ENCODE measurements at regions not wholly inside any gene's neighbourhood (a gene's known extent, or its start where the extent isn't known, plus 50 kb on each side); places are given as distances from the start of the nearest gene placed in this dataset.

DNA sequence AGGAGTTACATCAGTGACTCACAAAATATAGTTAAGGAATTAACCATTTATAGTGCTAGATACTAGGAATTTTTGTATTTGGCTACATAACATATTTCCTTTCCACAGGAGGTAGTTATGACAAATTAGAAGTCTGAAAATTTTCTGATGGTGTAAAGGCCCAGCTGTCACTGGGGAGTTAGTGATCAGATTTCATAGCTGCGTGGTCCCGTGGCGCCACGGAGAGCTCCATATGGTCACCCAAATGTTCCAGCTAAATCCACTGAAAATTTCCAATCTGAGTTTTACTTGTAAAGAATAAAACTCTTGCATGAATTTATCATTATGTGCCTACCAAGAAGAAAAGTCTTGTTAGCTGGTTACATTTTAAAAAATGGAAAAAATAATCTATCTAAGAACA lies 368.9 kb upstream of the PLSCR5 start:
- Histone ChIP-seq H2AFZ (ENCODE audit: insufficient read depth, low read length, poor library complexity) (no peak overlapping the region), H3K4me1 (ENCODE audit: control insufficient read depth in 1 of 2, insufficient read depth in 2 of 2, low read length in 2 of 2) (no peaks in the 10 kb centered on the region), H3K9ac (ENCODE audit: low read length) (no peak overlapping the region), H3K4me2 (ENCODE audit: low read length) (no peak overlapping the region), H3K18ac (ENCODE audit: low read length) (no peak overlapping the region), H3K4me3 (ENCODE audit: low read depth, low read length) (no peak overlapping the region), H4K12ac (ENCODE audit: low read depth, low read length) (no peak overlapping the region), H3K36me3 (ENCODE audit: control insufficient read depth in 1 of 2, insufficient read depth in 2 of 2, low read length in 2 of 2) (no peaks in the 10 kb centered on the region), H3K27me3 (ENCODE audit: insufficient read depth, low read length) (no peaks in the 10 kb centered on the region), H3K79me2 (ENCODE audit: control insufficient read depth, insufficient read depth, low read length, poor library complexity) (no peaks in the 10 kb centered on the region), H3K23ac (ENCODE audit: low read length) (no peak overlapping the region), H3K4ac (ENCODE audit: low read depth, low read length) (no peak overlapping the region), H3K27ac (ENCODE audit: low read depth, low read length) (no peak overlapping the region), H2AK5ac (ENCODE audit: low read length) (no peak overlapping the region), H2BK5ac (ENCODE audit: low read depth, low read length, poor library complexity) (no peak overlapping the region), H4K91ac (ENCODE audit: low read depth, low read length) (no peak overlapping the region), H4K8ac (ENCODE audit: low read depth, low read length) (no peak overlapping the region), H2BK12ac (ENCODE audit: low read length) (no peak overlapping the region), H2BK120ac (ENCODE audit: insufficient read depth, low read length, poor library complexity) (no peak overlapping the region), H3K14ac (ENCODE audit: low read length) (no peak overlapping the region), H3K9me3 (ENCODE audit: insufficient read depth, low read depth, low read length) (no peaks in the 10 kb centered on the region), H3K79me1 (ENCODE audit: low read length) (no peaks in the 10 kb centered on the region)
- DNase-seq, result no peak
- no CpG with 5 or more reads among the region's 4 CpGs for WGBS (ENCODE audit: extremely low coverage, insufficient coverage, insufficient read length)

DNA sequence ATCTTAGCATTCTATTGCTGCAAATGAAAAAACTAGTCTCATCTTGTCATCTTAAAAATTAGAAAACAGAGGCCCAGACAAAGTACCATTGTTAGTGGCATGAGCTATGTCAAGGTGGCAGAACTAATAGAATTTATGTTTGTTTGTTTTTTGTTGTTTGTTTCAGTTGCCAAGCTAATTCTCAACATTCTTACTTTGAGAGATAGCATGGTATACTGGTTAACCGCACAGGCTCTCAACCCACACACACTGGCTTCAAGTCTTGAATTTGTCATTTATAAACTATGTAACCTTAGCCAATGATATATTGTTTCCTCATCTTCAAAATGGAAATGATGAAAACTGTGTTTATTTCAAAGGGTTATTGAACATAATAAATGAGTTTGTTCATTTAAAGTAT lies 367.6 kb upstream of the PLSCR5 start:
- no peak overlapping the region for H3K27ac ChIP-seq (ENCODE audit: low read depth, low read length)
- H3K9me3 ChIP-seq (ENCODE audit: insufficient read depth, low read depth, low read length), result no peaks in the 10 kb centered on the region
- H4K12ac ChIP-seq (ENCODE audit: low read depth, low read length), result no peak overlapping the region
- no peaks in the 10 kb centered on the region for H3K27me3 ChIP-seq (ENCODE audit: insufficient read depth, low read length)
- H3K4me1 ChIP-seq (ENCODE audit: control insufficient read depth in 1 of 2, insufficient read depth in 2 of 2, low read length in 2 of 2), result no peaks in the 10 kb centered on the region
- H2BK5ac ChIP-seq (ENCODE audit: low read depth, low read length, poor library complexity), result no peak overlapping the region
- H4K91ac ChIP-seq (ENCODE audit: low read depth, low read length), result no peak overlapping the region
- no peak overlapping the region for H3K14ac ChIP-seq (ENCODE audit: low read length)
- no peak overlapping the region for H2AFZ ChIP-seq (ENCODE audit: insufficient read depth, low read length, poor library complexity)
- H3K79me2 ChIP-seq (ENCODE audit: control insufficient read depth, insufficient read depth, low read length, poor library complexity), result no peaks in the 10 kb centered on the region
- no peaks in the 10 kb centered on the region for H3K79me1 ChIP-seq (ENCODE audit: low read length)
- no peak overlapping the region for H3K9ac ChIP-seq (ENCODE audit: low read length)
- H2BK12ac ChIP-seq (ENCODE audit: low read length), result no peak overlapping the region
- H2BK120ac ChIP-seq (ENCODE audit: insufficient read depth, low read length, poor library complexity), result no peak overlapping the region
- H3K4me3 ChIP-seq (ENCODE audit: low read depth, low read length), result no peak overlapping the region
- H3K23ac ChIP-seq (ENCODE audit: low read length), result no peak overlapping the region
- no peak overlapping the region for H4K8ac ChIP-seq (ENCODE audit: low read depth, low read length)
- no peak overlapping the region for H3K18ac ChIP-seq (ENCODE audit: low read length)
- no peak overlapping the region for H3K4ac ChIP-seq (ENCODE audit: low read depth, low read length)
- no peak overlapping the region for H2AK5ac ChIP-seq (ENCODE audit: low read length)
- peak; percentile 12 to 63 for DNase-seq
- H3K36me3 ChIP-seq (ENCODE audit: control insufficient read depth in 1 of 2, insufficient read depth in 2 of 2, low read length in 2 of 2), result no peaks in the 10 kb centered on the region
- H3K4me2 ChIP-seq (ENCODE audit: low read length), result no peak overlapping the region
- no CpG with 5 or more reads among the region's 1 CpG for WGBS (ENCODE audit: extremely low coverage, insufficient coverage, insufficient read length)

- H3K9ac ChIP-seq (ENCODE audit: low read length), result no peak overlapping the region
Observed at GRCh38 chr3:146970236-146970635, 365.1 kb upstream of the PLSCR5 start.

DNA sequence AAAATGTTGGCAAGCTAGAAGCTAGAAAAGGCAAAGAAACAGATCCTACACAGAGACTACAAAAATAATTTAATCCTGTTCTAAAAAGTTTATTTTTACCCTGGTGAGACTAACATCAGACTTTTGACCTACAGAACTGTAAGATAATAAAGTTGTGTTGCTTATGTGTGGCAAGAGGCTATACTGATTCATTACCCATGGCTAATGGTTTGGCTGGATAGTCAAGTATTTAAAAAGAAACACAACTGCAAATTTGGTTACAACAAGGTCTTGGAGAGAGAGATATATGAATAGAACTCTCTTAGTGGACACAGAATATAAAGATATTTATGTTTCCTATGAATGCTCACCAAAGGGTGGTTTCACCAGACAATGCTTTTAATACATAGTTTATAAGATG lies 364.2 kb upstream of the PLSCR5 start:
- H4K8ac ChIP-seq (ENCODE audit: low read depth, low read length), result no peak overlapping the region
- H3K18ac ChIP-seq (ENCODE audit: low read length), result no peak overlapping the region
- DNase-seq, result no peak
- H3K4me2 ChIP-seq (ENCODE audit: low read length), result no peak overlapping the region
- no peak overlapping the region for H2AK5ac ChIP-seq (ENCODE audit: low read length)
- H3K27me3 ChIP-seq (ENCODE audit: insufficient read depth, low read length), result no peaks in the 10 kb centered on the region
- H2AFZ ChIP-seq (ENCODE audit: insufficient read depth, low read length, poor library complexity), result no peak overlapping the region
- H3K4me3 ChIP-seq (ENCODE audit: low read depth, low read length), result no peak overlapping the region
- H3K4ac ChIP-seq (ENCODE audit: low read depth, low read length), result no peak overlapping the region
- H3K9ac ChIP-seq (ENCODE audit: low read length), result no peak overlapping the region
- H2BK5ac ChIP-seq (ENCODE audit: low read depth, low read length, poor library complexity), result no peak overlapping the region
- no peaks in the 10 kb centered on the region for H3K36me3 ChIP-seq (ENCODE audit: control insufficient read depth in 1 of 2, insufficient read depth in 2 of 2, low read length in 2 of 2)
- H3K14ac ChIP-seq (ENCODE audit: low read length), result no peak overlapping the region
- H3K79me2 ChIP-seq (ENCODE audit: control insufficient read depth, insufficient read depth, low read length, poor library complexity), result no peaks in the 10 kb centered on the region
- no peaks in the 10 kb centered on the region for H3K4me1 ChIP-seq (ENCODE audit: control insufficient read depth in 1 of 2, insufficient read depth in 2 of 2, low read length in 2 of 2)
- no peak overlapping the region for H4K12ac ChIP-seq (ENCODE audit: low read depth, low read length)
- H2BK12ac ChIP-seq (ENCODE audit: low read length), result no peak overlapping the region
- no peaks in the 10 kb centered on the region for H3K9me3 ChIP-seq (ENCODE audit: insufficient read depth, low read depth, low read length)
- no peak overlapping the region for H2BK120ac ChIP-seq (ENCODE audit: insufficient read depth, low read length, poor library complexity)
- H3K23ac ChIP-seq (ENCODE audit: low read length), result no peak overlapping the region
- H3K27ac ChIP-seq (ENCODE audit: low read depth, low read length), result no peak overlapping the region
- H3K79me1 ChIP-seq (ENCODE audit: low read length), result no peaks in the 10 kb centered on the region
- H4K91ac ChIP-seq (ENCODE audit: low read depth, low read length), result no peak overlapping the region

More at GRCh38 chr3:146970236-146970635, 365.1 kb upstream of the PLSCR5 start:
- Histone ChIP-seq H3K18ac (ENCODE audit: low read length) (no peak overlapping the region), H2AFZ (ENCODE audit: insufficient read depth, low read length, poor library complexity) (no peak overlapping the region), H3K4me3 (ENCODE audit: low read depth, low read length) (no peak overlapping the region), H2BK12ac (ENCODE audit: low read length) (no peak overlapping the region), H2AK5ac (ENCODE audit: low read length) (no peak overlapping the region), H2BK120ac (ENCODE audit: insufficient read depth, low read length, poor library complexity) (no peak overlapping the region), H3K27ac (ENCODE audit: low read depth, low read length) (no peak overlapping the region), H4K91ac (ENCODE audit: low read depth, low read length) (no peak overlapping the region), H3K9me3 (ENCODE audit: insufficient read depth, low read depth, low read length) (no peaks in the 10 kb centered on the region), H3K14ac (ENCODE audit: low read length) (no peak overlapping the region), H2BK5ac (ENCODE audit: low read depth, low read length, poor library complexity) (no peak overlapping the region), H3K4ac (ENCODE audit: low read depth, low read length) (no peak overlapping the region), H3K4me2 (ENCODE audit: low read length) (no peak overlapping the region), H3K23ac (ENCODE audit: low read length) (no peak overlapping the region), H3K79me2 (ENCODE audit: control insufficient read depth, insufficient read depth, low read length, poor library complexity) (no peaks in the 10 kb centered on the region), H3K79me1 (ENCODE audit: low read length) (no peaks in the 10 kb centered on the region), H3K4me1 (ENCODE audit: control insufficient read depth in 1 of 2, insufficient read depth in 2 of 2, low read length in 2 of 2) (no peaks in the 10 kb centered on the region), H3K27me3 (ENCODE audit: insufficient read depth, low read length) (no peaks in the 10 kb centered on the region), H4K8ac (ENCODE audit: low read depth, low read length) (no peak overlapping the region), H4K12ac (ENCODE audit: low read depth, low read length) (no peak overlapping the region), H3K36me3 (ENCODE audit: control insufficient read depth in 1 of 2, insufficient read depth in 2 of 2, low read length in 2 of 2) (no peaks in the 10 kb centered on the region)
- no CpG with 5 or more reads among the region's 2 CpGs for WGBS (ENCODE audit: extremely low coverage, insufficient coverage, insufficient read length)
- DNase-seq, result no peak
